ENCODE measurements at regions not wholly inside any gene's neighbourhood (a gene's known extent, or its start where the extent isn't known, plus 50 kb on each side); places are given as distances from the start of the nearest gene placed in this dataset.

- no peak for TF ChIP-seq POLR2A (IDR thresholded peaks at IDR 0.05)
- H3K4me3 ChIP-seq: no peak overlapping the region
- no peak overlapping the region for H3K27ac ChIP-seq
- H3K36me3 ChIP-seq (ENCODE audit: low read depth, missing control alignments): no peaks in the 10 kb centered on the region
- no peaks in the 10 kb centered on the region for H3K4me1 ChIP-seq
- WGBS, 2 donors: 86 to 88% methylated on average over 2 of the region's 2 CpGs
- no peaks in the 10 kb centered on the region for H3K27me3 ChIP-seq
- intact Hi-C loops (cut with DNase I; ENCODE audit: low total_unique reads): no loop called here
- no peaks in the 10 kb centered on the region for H3K9me3 ChIP-seq
- DNase-seq: no peak
Measured at GRCh38 chr1:168789501-168789900, 60.5 kb upstream of the DPT start.

- no peaks in the 10 kb centered on the region for H3K4me1 ChIP-seq
- no peak overlapping the region for H3K4me3 ChIP-seq
- H3K27me3 ChIP-seq: no peaks in the 10 kb centered on the region
- H3K27ac ChIP-seq: no peak overlapping the region
- H3K9me3 ChIP-seq: no peaks in the 10 kb centered on the region
- WGBS, 2 donors: 93 to 100% methylated on average over 3 of the region's 3 CpGs
- intact Hi-C loops (cut with DNase I; ENCODE audit: low total_unique reads): no loop called here
- DNase-seq: no peak
- TF ChIP-seq POLR2A (IDR thresholded peaks at IDR 0.05): no peak
- TF ChIP-seq CTCF (IDR thresholded peaks at IDR 0.05): no peak
- no peaks in the 10 kb centered on the region for H3K36me3 ChIP-seq (ENCODE audit: low read depth, missing control alignments)
Measured at GRCh38 chr1:168792142-168792541, 63.1 kb upstream of the DPT start.

DNA sequence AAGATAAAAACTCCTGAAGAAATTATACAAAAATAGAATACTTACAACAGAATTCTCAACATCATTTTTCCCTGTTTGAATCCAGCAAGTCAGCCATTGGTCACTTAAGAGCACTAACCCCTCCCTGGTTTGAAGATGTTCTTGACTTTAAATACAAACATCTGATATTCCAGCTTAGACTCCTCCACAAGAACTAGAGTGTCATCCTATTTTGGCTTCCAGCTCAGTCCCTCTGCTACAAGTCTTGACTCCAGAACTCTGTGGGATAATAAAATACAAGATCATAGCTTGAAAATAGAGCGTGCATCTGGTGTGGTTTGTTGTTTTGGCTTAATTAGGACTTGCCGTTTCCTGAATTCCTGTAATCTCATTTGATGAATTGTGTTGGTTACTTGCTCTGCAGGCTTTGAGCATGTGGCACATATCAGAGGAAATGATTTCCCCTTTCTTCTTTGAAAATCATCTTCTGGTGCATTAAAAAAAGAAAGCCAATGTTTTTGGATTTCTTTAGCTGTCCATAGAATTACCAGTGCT is 63.7 kb upstream of the DPT start:
- H3K27ac ChIP-seq: no peak overlapping the region
- no peaks in the 10 kb centered on the region for H3K36me3 ChIP-seq (ENCODE audit: low read depth, missing control alignments)
- WGBS, 2 donors: 47 to 58% methylated on average over 2 of the region's 2 CpGs
- TF ChIP-seq CTCF (IDR thresholded peaks at IDR 0.05) (no peak), POLR2A (IDR thresholded peaks at IDR 0.05) (no peak)
- no peak for DNase-seq
- no peak overlapping the region for H3K4me3 ChIP-seq
- intact Hi-C loops (cut with DNase I; ENCODE audit: low total_unique reads): no loop called here
- no peaks in the 10 kb centered on the region for H3K27me3 ChIP-seq
- no peaks in the 10 kb centered on the region for H3K4me1 ChIP-seq
- no peaks in the 10 kb centered on the region for H3K9me3 ChIP-seq

- Histone ChIP-seq H3K9me3 (no peaks in the 10 kb centered on the region), H3K4me3 (no peak overlapping the region), H3K27me3 (no peaks in the 10 kb centered on the region), H3K36me3 (ENCODE audit: low read depth, missing control alignments) (no peaks in the 10 kb centered on the region), H3K27ac (no peak overlapping the region), H3K4me1 (no peaks in the 10 kb centered on the region)
- 92 to 95% methylated on average over 6 of the region's 6 CpGs for WGBS, 2 donors
- TF ChIP-seq POLR2A (IDR thresholded peaks at IDR 0.05) (no peak), CTCF (IDR thresholded peaks at IDR 0.05) (no peak)
- no peak for DNase-seq
- intact Hi-C loops (cut with DNase I; ENCODE audit: low total_unique reads): no loop called here
Measured at GRCh38 chr1:168794057-168794456, 65.1 kb upstream of the DPT start.

DNA sequence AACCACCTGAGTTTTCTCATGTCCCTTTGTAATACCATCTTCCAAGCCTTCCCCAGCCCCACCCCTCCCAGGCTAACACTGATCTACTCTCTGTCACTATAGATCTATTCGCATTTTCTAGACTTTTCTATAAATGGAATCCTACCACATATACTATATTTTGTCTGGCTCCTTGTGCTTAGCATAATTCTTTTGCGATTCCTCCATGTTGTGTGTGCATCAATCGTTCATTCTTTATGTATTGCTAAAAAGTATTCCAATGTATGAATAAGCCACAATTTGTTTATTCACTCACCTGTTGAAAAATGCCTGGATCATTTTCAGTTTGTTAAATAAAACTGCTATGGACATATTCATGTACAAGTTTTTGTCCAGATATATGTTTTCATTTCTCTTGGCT is 66.7 kb upstream of the DPT start:
- Histone ChIP-seq H3K27me3 (no peaks in the 10 kb centered on the region), H3K4me3 (no peak overlapping the region), H3K4me1 (no peaks in the 10 kb centered on the region), H3K9me3 (no peaks in the 10 kb centered on the region), H3K27ac (no peak overlapping the region), H3K36me3 (ENCODE audit: low read depth, missing control alignments) (no peaks in the 10 kb centered on the region)
- TF ChIP-seq POLR2A (IDR thresholded peaks at IDR 0.05) (no peak), CTCF (IDR thresholded peaks at IDR 0.05) (no peak)
- intact Hi-C loops (cut with DNase I; ENCODE audit: low total_unique reads): no loop called here
- DNase-seq: no peak
- WGBS, 2 donors: 91 to 98% methylated on average over 3 of the region's 3 CpGs

All from testis (tissue), 2 donors.